K562 (cell line): ENCODE measurements at regions not wholly inside any gene's neighbourhood (a gene's known extent, or its start where the extent isn't known, plus 50 kb on each side); places are given as distances from the start of the nearest gene placed in this dataset.

Source experiments
- CREM ChIP-seq: IDR thresholded peaks from 2 replicates; pipeline ENCODE4 v1.6.1; 2014; ENCODE audit warnings: antibody characterized with exemption, low read depth
- EP300 ChIP-seq: IDR thresholded peaks from 2 replicates; pipeline ENCODE4 v1.6.1; 2012; ENCODE audit warnings: low read length, improper control_type of control experiment
- FOXJ3 ChIP-seq: sonication (generic); formaldehyde crosslinking; IDR thresholded peaks from 2 replicates; pipeline ENCODE4 v1.4.0; 2020; ENCODE audit warnings: mild to moderate bottlenecking, missing genetic modification reagents
- GATAD2B ChIP-seq: fragments of 450-650 bp; IDR thresholded peaks from 2 replicates; pipeline ENCODE4 v1.6.1; 2017; ENCODE audit warnings: mild to moderate bottlenecking, borderline replicate concordance
- MXI1 ChIP-seq: IDR thresholded peaks from 2 replicates; pipeline ENCODE4 v1.6.1; 2011; ENCODE audit warnings: low read depth, mild to moderate bottlenecking, improper control_type of control experiment, low read length
- POLR2AphosphoS5 ChIP-seq: IDR thresholded peaks from 2 replicates; pipeline ENCODE4 v1.6.1; 2011; ENCODE audit warnings: mild to moderate bottlenecking, low read depth, low read length, moderate library complexity; ENCODE audit not compliant: control insufficient read depth, insufficient read depth
- RNF2 ChIP-seq: sonication (generic); IDR thresholded peaks from 2 replicates; pipeline ENCODE4 v1.6.1; 2016
- SMARCC2 ChIP-seq: fragments of 450-650 bp; IDR thresholded peaks from 2 replicates; pipeline ENCODE4 v1.6.1; 2017; ENCODE audit warnings: antibody characterized with exemption, moderate library complexity, mild to moderate bottlenecking, low read depth
- ZNF780A ChIP-seq: fragments of 250-450 bp; sonication (Bioruptor Pico); IDR thresholded peaks from 2 replicates; pipeline ENCODE4 v1.5.0; 2021; ENCODE audit warnings: mild to moderate bottlenecking
- ZZZ3 ChIP-seq: fragments of 450-650 bp; IDR thresholded peaks from 2 replicates; pipeline ENCODE4 v1.6.1; 2016; ENCODE audit warnings: antibody characterized with exemption, mild to moderate bottlenecking, moderate library complexity

DNA sequence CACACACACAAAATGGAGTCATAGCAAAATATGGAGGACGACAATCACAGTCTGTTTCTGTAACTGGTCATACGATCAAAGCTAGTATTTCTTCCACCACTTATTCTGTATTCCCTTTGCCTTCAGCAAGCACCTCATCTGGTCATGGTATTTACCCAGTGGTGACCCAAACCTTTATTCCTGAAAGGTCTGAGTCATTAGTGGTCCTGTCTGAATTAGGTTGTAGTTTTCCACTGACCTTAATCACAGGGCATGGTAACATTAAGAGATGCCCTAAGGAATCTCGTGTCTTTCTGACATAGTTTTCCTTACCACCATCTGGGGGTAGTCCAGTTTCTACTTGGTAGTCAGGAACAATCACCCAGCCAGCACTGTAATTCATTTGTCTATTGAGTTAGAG, 54.8 kb upstream of the CEP295 start:
- TF ChIP-seq EP300 (no peak), ZNF780A (CRISPR knock-in tag) (no peak), MXI1 (no peak), GATAD2B (no peak), RNF2 (no peak), ZZZ3 (no peak), FOXJ3 (CRISPR knock-in tag) (no peak), POLR2AphosphoS5 (no peak), SMARCC2 (no peak), CREM (no peak)
